ENCODE measurements at regions not wholly inside any gene's neighbourhood (a gene's known extent, or its start where the extent isn't known, plus 50 kb on each side); places are given as distances from the start of the nearest gene placed in this dataset.

DNA sequence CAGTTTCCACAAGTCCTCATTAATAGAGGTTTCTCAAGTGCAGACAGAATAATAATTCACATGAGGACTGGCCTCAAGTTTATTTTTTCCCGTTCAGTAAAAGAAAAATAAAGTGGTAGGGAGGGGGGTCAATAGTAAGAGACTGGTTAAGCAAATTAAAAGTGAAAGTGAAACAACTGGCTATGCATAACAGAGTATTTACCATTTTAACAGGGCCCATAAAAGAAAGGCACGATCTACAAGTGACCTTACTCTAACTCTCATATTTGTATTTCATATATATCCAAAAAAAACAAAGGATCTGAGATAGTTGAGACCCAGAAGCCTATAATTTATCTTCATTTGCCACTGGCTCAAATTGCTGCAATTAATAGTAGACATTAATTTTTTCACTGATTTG, 686.3 kb downstream of the NTRK3 start:
- no peak for DNase-seq (ENCODE audit: extremely low spot score)
- ChIA-PET POLR2A (no interaction called here), CTCF (no interaction called here)
- TF ChIP-seq TARDBP (IDR thresholded peaks at IDR 0.05) (no peak), BHLHE40 (IDR thresholded peaks at IDR 0.05; ENCODE audit: borderline replicate concordance) (no peak), SP1 (IDR thresholded peaks at IDR 0.05) (no peak), ZNF384 (IDR thresholded peaks at IDR 0.05) (no peak), LEF1 (IDR thresholded peaks at IDR 0.05; ENCODE audit: borderline replicate concordance) (no peak), FOXM1 (IDR thresholded peaks at IDR 0.05; ENCODE audit: borderline replicate concordance) (no peak), CTBP1 (IDR thresholded peaks at IDR 0.05; ENCODE audit: borderline replicate concordance) (no peak), FOXA1 (IDR thresholded peaks at IDR 0.05) (no peak), ELF4 (IDR thresholded peaks at IDR 0.05) (no peak), L3MBTL2 (conservative IDR thresholded peaks at IDR 0.05) (no peak), FOXK2 (IDR thresholded peaks at IDR 0.05) (no peak), HDGF (IDR thresholded peaks at IDR 0.05; ENCODE audit: borderline replicate concordance) (no peak), NFRKB (IDR thresholded peaks at IDR 0.05) (no peak), SUZ12 (IDR thresholded peaks at IDR 0.05) (no peak), ARNT (IDR thresholded peaks at IDR 0.05) (no peak)
- TF ChIP-seq, protein P1, sequence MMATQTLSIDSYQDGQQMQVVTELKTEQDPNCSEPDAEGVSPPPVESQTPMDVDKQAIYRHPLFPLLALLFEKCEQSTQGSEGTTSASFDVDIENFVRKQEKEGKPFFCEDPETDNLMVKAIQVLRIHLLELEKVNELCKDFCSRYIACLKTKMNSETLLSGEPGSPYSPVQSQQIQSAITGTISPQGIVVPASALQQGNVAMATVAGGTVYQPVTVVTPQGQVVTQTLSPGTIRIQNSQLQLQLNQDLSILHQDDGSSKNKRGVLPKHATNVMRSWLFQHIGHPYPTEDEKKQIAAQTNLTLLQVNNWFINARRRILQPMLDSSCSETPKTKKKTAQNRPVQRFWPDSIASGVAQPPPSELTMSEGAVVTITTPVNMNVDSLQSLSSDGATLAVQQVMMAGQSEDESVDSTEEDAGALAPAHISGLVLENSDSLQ (IDR thresholded peaks at IDR 0.05) = no peak

DNA sequence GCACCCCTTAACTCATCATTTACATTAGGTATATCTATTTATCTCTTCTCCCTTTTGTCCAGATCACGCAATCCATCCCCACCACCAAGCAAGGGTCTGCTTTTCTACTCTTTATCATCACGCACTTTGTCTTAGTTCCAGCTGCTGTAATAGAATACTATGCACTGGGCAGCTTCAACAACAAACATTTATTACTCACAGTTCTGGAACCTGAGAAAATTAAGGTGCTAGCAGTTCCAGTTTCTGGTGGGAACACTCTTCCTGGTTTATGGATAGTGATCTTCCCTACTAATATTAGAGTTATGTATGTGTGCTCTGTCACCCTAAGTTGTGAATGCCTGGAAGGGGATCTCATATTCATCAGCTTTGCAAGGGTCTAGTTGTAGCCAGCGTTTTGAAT, 687.0 kb downstream of the NTRK3 start:
- DNase-seq (ENCODE audit: extremely low spot score) = no peak
- CTCF ChIA-PET = no interaction called here
- POLR2A ChIA-PET = no interaction called here
- TF ChIP-seq CTBP1 (IDR thresholded peaks at IDR 0.05; ENCODE audit: borderline replicate concordance) = no peak
- no peak for TF ChIP-seq SUZ12 (IDR thresholded peaks at IDR 0.05)
- TF ChIP-seq LEF1 (IDR thresholded peaks at IDR 0.05; ENCODE audit: borderline replicate concordance) = no peak
- no peak for TF ChIP-seq HDGF (IDR thresholded peaks at IDR 0.05; ENCODE audit: borderline replicate concordance)

DNA sequence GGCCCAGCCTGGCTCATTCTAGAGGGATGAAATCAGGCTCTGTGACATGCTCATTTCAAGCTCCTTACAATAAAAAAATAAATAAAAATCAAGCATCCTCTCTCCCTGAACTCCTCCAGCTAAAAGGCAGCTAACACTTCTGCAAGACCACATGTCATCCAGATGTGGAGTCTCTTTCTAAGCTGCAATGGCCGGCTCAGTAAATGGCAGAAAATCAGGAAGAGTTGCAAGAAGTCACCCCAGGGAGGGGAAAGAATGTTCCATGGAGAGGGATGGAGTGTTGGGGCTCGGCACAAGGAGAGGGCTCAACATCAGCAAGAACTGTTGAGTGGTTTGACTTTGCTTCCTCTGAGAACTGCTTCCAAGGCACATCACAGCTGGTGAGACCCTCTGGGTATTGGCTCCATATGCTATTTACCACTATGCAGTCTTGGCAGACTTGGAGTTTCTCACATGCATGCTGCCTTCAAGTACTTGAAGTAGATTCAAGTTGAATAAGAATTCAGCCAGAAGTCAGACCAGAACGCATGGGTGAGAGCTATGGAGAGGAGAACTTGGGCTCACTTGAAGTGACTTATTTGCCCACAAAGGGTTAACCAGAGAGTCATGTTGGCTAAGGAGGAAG, 689.0 kb downstream of the NTRK3 start:
- CTCF ChIA-PET = no interaction called here
- DNase-seq (ENCODE audit: extremely low spot score) = no peak
- POLR2A ChIA-PET = no interaction called here
- TF ChIP-seq FOXA1 (IDR thresholded peaks at IDR 0.05) = no peak
- TF ChIP-seq HDGF (IDR thresholded peaks at IDR 0.05; ENCODE audit: borderline replicate concordance) = no peak
- TF ChIP-seq ARNT (IDR thresholded peaks at IDR 0.05) = no peak
- no peak for TF ChIP-seq ZNF384 (IDR thresholded peaks at IDR 0.05)
- TF ChIP-seq, protein P1 (IDR thresholded peaks at IDR 0.05) = no peak
- no peak for TF ChIP-seq SP1 (IDR thresholded peaks at IDR 0.05)
- no peak for TF ChIP-seq NFRKB (IDR thresholded peaks at IDR 0.05)
- TF ChIP-seq ELF4 (IDR thresholded peaks at IDR 0.05) = no peak
- no peak for TF ChIP-seq LEF1 (IDR thresholded peaks at IDR 0.05; ENCODE audit: borderline replicate concordance)

DNA sequence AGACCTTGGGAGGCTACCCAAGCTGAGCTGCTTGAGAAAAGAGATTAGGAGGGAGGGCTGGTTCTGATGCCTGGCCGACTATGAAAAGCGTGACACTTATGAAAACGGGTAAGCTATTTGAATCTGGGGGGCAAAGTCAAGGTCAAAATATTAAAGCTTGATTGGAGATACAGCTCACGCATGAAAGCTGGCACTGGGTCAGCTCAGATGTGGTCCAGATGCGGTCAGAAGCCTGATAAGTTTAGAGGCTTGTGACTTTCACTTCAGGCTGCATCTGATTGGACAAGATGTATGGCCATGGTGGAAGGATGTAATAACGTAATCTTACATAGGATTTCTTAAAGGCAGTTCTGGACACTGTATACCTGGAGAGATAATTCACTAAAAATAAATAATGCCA, 690.3 kb downstream of the NTRK3 start:
- CTCF ChIA-PET = no interaction called here
- DNase-seq (ENCODE audit: extremely low spot score) = no peak
- TF ChIP-seq, protein P1 (IDR thresholded peaks at IDR 0.05) = no peak
- TF ChIP-seq FOXM1 (IDR thresholded peaks at IDR 0.05; ENCODE audit: borderline replicate concordance) (no peak), CTBP1 (IDR thresholded peaks at IDR 0.05; ENCODE audit: borderline replicate concordance) (no peak), ELF4 (IDR thresholded peaks at IDR 0.05) (no peak), FOXA1 (IDR thresholded peaks at IDR 0.05) (no peak), FOXK2 (IDR thresholded peaks at IDR 0.05) (no peak), ARNT (IDR thresholded peaks at IDR 0.05) (no peak), SUZ12 (IDR thresholded peaks at IDR 0.05) (no peak)
- POLR2A ChIA-PET = no interaction called here

DNA sequence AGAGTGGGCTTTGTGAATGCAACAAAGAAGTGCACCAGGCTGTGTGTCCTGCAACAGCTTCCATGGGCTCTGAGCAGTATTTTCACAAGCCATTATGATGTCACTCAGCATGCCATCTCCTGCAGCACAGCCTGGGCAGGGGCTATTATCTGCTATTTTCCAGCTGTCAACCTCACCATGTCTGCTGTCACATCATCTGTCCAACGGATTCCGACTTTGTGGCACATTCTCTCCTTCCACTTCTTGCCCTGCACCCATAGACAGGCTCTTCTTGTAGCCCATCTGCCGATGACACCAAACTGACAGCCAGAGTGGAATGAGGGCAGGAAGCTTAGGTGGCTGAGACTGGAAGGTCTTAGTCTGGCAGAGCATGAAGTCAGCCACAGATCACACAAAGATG, 691.9 kb downstream of the NTRK3 start:
- POLR2A ChIA-PET = no interaction called here
- TF ChIP-seq L3MBTL2 (conservative IDR thresholded peaks at IDR 0.05) = no peak
- TF ChIP-seq ELF4 (IDR thresholded peaks at IDR 0.05) = no peak
- no peak for TF ChIP-seq LEF1 (IDR thresholded peaks at IDR 0.05; ENCODE audit: borderline replicate concordance)
- no peak for TF ChIP-seq SUZ12 (IDR thresholded peaks at IDR 0.05)
- no peak for TF ChIP-seq FOXM1 (IDR thresholded peaks at IDR 0.05; ENCODE audit: borderline replicate concordance)
- TF ChIP-seq FOXA1 (IDR thresholded peaks at IDR 0.05) = no peak
- no peak for TF ChIP-seq CTBP1 (IDR thresholded peaks at IDR 0.05; ENCODE audit: borderline replicate concordance)
- no peak for TF ChIP-seq NFRKB (IDR thresholded peaks at IDR 0.05)
- no peak for TF ChIP-seq BHLHE40 (IDR thresholded peaks at IDR 0.05; ENCODE audit: borderline replicate concordance)
- TF ChIP-seq TARDBP (IDR thresholded peaks at IDR 0.05) = no peak
- no peak for TF ChIP-seq ARNT (IDR thresholded peaks at IDR 0.05)
- TF ChIP-seq FOXK2 (IDR thresholded peaks at IDR 0.05) = no peak
- CTCF ChIA-PET = no interaction called here
- DNase-seq (ENCODE audit: extremely low spot score) = no peak

DNA sequence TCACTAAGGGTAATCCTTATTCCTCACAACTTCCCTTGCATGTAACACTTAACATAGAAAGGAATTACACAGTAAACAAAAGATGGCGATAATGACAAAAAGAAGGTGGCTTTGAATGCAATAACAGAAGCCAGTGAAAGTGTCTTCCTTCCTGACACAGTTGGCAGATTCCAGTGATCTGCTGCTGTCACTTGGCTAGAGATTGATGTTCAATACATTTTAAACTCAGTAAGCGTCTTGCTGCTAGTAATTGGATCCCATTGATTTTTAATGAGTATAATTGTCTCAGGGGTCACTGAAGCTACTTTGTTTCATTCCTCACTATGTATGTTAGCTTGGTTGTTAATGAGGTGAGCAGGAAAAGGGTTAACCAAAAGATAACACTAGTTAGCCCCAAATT, 692.7 kb downstream of the NTRK3 start:
- no peak for DNase-seq (ENCODE audit: extremely low spot score)
- TF ChIP-seq ZNF384 (IDR thresholded peaks at IDR 0.05) (no peak), FOXM1 (IDR thresholded peaks at IDR 0.05; ENCODE audit: borderline replicate concordance) (no peak), ELF4 (IDR thresholded peaks at IDR 0.05) (no peak), HDGF (IDR thresholded peaks at IDR 0.05; ENCODE audit: borderline replicate concordance) (no peak), L3MBTL2 (conservative IDR thresholded peaks at IDR 0.05) (no peak), ARNT (IDR thresholded peaks at IDR 0.05) (no peak), BHLHE40 (IDR thresholded peaks at IDR 0.05; ENCODE audit: borderline replicate concordance) (no peak), TARDBP (IDR thresholded peaks at IDR 0.05) (no peak), CTBP1 (IDR thresholded peaks at IDR 0.05; ENCODE audit: borderline replicate concordance) (no peak), LEF1 (IDR thresholded peaks at IDR 0.05; ENCODE audit: borderline replicate concordance) (no peak), NFRKB (IDR thresholded peaks at IDR 0.05) (no peak), FOXA1 (IDR thresholded peaks at IDR 0.05) (no peak)
- POLR2A ChIA-PET = no interaction called here
- CTCF ChIA-PET = no interaction called here
